Omental fat pad (tissue), 1 donor: ENCODE measurements at regions not wholly inside any gene's neighbourhood (a gene's known extent, or its start where the extent isn't known, plus 50 kb on each side); places are given as distances from the start of the nearest gene placed in this dataset.
A peak's percentile ranks its signal among the peaks of the same experiment; 100 is the strongest.
"Not testable (repeated sequence)": the region's sequence is repeated elsewhere in the genome, so short reads cannot be mapped to it uniquely, and the experiment has no call there.

ENCODE experiments used
- ATAC-seq: fragments of 150-250 bp; one replicate; pipeline ENCODE4 v1.9.1; 2016; ENCODE audit warnings: mild to moderate bottlenecking, moderate library complexity; ENCODE audit not compliant: low FRiP score
- DNase-seq: peaks from one replicate; pipeline ENCODE4 v3.0.0-alpha.2; 2019; ENCODE audit warnings: low spot score

GRCh38 chr3:195669310-195669709 lies 51.5 kb upstream of the MUC20 start:
- DNase-seq, ATAC-seq: not testable (repeated sequence)

DNA sequence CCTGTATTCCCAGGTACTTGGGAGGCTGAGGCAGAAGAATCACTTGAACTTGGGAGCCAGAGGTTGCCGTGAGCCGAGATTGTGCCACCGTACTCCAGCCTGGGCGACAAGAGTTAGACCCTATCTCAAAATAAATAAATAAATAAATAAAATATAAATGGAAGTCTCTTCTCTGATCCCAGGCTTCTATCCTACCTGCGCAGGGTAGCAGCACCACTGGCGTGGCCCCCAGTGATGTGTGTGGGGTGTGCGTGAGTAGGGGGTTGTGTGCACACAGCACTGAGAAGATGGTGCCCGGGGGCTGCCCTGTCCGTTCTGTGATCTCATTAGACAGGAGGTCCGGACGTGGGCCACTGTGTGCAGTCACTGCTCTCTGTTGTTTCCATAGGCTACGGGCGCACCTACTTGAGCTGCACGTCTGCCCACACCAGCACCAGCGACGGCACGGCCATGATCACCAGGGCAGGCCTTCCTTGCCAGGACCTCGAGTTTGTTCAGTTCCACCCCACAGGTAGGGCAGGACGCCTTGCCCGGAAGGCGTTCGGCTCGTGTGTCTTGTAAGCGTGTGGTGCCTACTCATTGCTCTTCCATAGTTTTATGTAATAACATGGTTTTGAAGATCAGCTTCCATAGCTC lies 52.5 kb upstream of the MUC20 start:
- DNase-seq, ATAC-seq: not testable (repeated sequence)

- DNase-seq, ATAC-seq: not testable (repeated sequence)
These were observed 55.5 kb upstream of the MUC20 start for GRCh38 chr3:195665311-195665710.

GRCh38 chr3:195664131-195664530 lies 56.6 kb upstream of the MUC20 start:
- not testable (repeated sequence) for DNase-seq, ATAC-seq

GRCh38 chr3:195659136-195659533 lies 61.6 kb upstream of the MUC20 start:
- not testable (repeated sequence) for DNase-seq, ATAC-seq

- peak; percentile 75 for ATAC-seq
- not testable (repeated sequence) for DNase-seq
These were observed 62.2 kb upstream of the MUC20 start for GRCh38 chr3:195658381-195659135.

DNA sequence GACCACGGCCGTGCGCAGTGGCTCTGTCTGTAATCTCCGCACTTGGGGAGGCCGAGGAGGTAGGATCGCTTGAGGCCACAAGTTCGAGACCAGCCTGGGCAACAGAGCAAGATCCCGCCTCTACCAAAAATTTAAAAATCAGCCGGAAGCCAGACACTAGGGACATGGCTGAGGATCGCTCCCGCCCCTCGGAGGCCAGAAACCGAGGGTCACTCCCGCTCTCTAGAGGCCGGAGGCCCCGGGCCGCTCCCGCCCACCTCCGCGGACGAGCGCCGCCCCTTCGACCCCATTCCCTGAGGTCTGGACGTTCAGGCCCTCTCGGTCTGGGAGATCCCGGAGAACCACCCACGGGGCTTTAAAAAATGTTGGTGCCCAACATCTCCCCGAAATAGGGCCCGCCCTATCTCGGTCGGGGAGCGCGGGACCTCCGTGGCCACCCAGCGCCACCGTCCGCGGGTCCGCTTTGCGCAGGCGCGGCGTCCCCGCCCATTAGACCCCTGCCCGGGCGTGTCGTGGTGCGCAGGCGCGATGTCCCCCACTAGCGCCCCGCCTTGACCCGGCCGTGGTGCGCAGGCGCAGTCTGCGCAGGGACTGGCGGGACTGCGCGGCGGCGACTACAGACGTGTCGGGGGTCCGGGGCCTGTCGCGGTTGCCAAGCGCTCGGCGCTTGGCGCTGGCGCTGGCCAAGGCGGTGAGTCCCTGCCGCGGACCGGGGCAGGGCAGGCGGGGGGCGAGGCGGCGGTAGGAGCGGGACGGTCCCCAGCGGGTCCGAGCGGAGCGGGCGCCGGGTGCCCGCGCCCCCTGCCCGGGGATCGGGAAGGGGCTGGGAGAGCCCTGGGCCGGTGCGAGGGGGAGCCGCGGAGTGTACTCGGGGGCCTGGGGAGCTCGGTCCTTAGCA lies 63.1 kb upstream of the MUC20 start:
- peak; percentile 52 for DNase-seq
- ATAC-seq: peak; percentile 97

DNA sequence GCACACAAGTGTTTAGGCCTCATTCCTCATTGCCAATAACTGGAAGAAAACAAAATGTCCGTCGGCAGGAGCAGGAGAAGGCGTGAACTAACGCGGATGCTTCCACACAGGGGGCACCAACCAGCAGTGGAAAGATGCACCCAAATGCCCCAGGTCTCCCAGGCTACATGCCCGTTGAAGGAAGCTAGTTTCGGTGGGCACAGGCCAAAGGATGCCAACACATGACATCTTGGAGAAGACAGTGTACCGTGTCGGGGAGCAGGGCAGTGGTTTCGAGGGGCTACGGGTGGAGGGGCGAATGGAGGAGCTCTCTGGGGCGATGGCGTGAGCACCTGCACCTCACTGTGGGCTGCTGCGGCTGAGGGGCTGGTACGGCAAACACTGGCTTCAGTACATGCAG lies 64.7 kb upstream of the MUC20 start:
- not testable (repeated sequence) for ATAC-seq, DNase-seq

GRCh38 chr3:195654746-195655145 lies 66.0 kb upstream of the MUC20 start:
- not testable (repeated sequence) for DNase-seq, ATAC-seq

DNA sequence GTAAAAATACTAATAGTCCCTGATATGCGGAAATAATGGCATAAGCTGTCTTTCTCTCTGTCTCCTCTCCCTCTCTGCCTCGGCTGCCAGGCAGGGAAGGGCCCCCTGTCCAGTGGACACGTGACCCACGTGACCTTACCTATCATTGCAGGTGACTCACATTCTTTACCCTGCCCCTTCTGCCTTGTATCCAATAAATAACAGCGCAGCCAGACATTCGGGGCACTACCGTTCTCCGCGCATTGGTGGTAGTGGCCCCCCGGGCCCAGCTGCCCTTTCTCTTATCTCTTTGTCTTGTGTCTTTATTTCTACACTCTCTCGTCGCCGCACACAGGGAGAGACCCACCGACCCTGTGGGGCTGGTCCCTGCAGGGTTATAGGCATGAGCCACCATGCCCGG lies 66.6 kb upstream of the MUC20 start:
- not testable (repeated sequence) for DNase-seq, ATAC-seq

- not testable (repeated sequence) for ATAC-seq, DNase-seq
These were observed 67.1 kb upstream of the MUC20 start for GRCh38 chr3:195653641-195654040.

- ATAC-seq, DNase-seq: not testable (repeated sequence)
These were observed 64.4 kb upstream of the APOD start for GRCh38 chr3:195647912-195648702.

DNA sequence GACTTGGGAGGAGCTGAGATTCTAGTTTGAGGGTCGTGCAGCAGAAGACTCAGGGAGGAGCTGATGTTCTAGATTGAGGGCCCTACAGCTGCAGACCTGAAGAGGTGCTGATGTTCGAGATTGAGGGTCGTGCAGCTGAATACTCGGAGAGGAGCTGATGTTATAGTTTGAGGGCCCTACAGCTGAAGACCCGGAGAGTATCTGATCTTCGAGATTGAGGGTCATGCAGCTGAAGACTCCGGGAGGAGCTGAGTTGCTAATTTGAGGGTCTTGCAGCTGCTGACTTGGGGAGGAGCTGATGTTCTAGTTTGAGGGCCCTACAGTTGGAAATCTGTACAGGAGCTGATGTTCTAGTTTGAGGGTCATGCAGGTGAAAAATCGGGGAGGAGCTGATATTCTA lies 62.1 kb upstream of the APOD start:
- ATAC-seq, DNase-seq: not testable (repeated sequence)

DNA sequence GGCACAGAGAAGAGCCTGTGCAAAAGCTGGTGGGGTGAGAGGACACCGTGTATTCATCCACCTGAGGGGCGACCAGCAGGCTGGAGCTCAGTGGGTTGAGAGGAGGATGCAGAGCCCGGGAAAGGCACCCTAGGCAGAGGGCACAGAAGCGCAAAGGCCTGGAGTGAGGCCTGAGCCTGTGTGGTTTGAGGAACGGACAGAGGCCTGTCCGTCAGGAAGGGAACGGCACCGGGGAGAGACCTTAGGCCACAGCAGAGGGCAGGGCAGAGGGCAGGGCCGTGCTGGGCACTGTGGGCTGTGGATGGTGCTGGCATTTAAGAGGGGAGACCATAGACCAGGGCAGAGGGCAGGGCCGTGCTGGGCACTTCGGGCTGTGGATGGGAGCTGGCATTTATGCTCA lies 59.5 kb upstream of the APOD start:
- ATAC-seq, DNase-seq: not testable (repeated sequence)

DNA sequence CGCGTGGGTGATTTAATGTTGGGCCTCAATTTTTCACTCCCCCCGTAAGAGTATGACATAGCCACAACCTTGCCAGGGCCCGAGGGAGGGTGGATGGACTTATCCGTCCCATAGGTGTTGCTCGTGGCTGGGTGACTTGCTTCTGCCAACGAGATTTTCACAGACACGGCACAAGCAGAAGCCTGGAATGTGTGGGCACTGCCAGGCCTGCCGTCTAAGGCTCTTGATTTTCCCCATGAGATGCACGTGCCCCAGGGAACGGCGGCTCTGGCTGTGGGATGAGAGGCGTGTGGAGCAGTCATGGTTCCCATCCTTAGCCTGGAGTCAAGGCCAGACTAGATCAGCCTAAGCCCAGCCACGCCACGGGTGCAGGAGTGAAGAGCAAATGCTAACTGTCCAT lies 58.6 kb upstream of the APOD start:
- DNase-seq, ATAC-seq: not testable (repeated sequence)

DNA sequence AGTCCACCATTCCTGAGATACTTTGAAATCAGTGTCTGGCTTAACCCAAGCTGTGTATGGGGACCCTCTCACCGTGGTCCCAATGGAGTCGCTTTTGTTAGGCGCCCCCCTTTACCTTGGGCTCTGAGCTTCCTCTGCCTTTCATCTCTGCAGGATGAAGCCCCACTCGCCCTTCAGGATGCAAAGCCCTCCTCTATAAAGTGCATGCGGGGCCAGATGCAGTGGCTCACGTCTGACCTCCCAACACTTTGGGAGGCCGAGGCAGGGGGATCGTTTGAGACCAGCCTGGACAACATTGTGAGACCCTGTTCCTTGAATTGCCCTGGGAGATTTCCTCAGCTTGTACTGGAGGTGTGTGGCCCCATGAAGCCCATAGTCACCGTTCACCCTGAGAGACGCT lies 54.7 kb upstream of the APOD start:
- not testable (repeated sequence) for ATAC-seq, DNase-seq

- ATAC-seq, DNase-seq: not testable (repeated sequence)
These were observed 53.9 kb upstream of the APOD start for GRCh38 chr3:195637473-195638233.

DNA sequence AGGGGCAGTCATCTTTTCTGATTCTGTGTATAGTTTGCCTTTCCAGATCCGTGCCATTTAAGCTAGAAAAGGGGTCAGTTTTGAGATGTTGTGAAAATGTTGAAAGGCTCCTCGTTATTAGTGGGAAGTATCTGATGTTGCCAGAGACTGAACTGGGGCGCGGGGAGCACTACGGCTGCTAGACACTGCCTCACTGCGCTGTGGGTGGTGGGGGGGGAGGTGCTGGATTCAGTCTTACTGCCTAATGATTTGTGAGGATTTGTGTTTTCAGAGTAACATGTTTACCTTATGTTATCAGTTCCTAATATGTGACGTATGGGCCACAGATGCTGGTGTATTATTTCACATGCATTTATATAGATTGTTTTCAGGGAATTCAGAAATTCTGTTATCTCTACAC lies 53.3 kb upstream of the APOD start:
- ATAC-seq, DNase-seq: not testable (repeated sequence)
